ENCODE measurements at regions not wholly inside any gene's neighbourhood (a gene's known extent, or its start where the extent isn't known, plus 50 kb on each side); places are given as distances from the start of the nearest gene placed in this dataset.
"Not testable (repeated sequence)": the region's sequence is repeated elsewhere in the genome, so short reads cannot be mapped to it uniquely, and the experiment has no call there.

- Histone ChIP-seq H3K4me3 (ENCODE audit: low read length in 2 of 2) (no peak overlapping the region), H3K36me3 (ENCODE audit: insufficient read depth, low read length) (no peaks in the 10 kb centered on the region), H3K27ac (ENCODE audit: low read depth, low read length) (no peak overlapping the region), H3K27me3 (ENCODE audit: insufficient read depth, low read length) (no peaks in the 10 kb centered on the region), H3K9me3 (ENCODE audit: control insufficient read depth in 1 of 2, low read length in 2 of 2) (peaks cover 0 to 6% of the 10 kb centered on the region in 2 donors), H3K4me1 (ENCODE audit: insufficient read depth, low read length) (no peaks in the 10 kb centered on the region)
- ChIA-PET POLR2A (ENCODE audit: partially characterized antibody) (no interaction called here), CTCF (ENCODE audit: partially characterized antibody) (interaction anchor here (0.6 to 2.0 kb wide), 3 partner anchors 11 to 342 kb away, joined by 3 to 4 read pairs (median 3); no protein-coding TSS in a partner anchor)
- no peak for DNase-seq
- Mint-ChIP-seq H3K4me3 (no peak overlapping the region), H3K27me3 (peaks cover 7 to 9% of the 10 kb centered on the region in 2 donors), H3K36me3 (no peaks in the 10 kb centered on the region), H3K9me3 (peaks cover 0 to 30% (median 16%) of the 10 kb centered on the region in 8 donors), H3K27ac (peak overlapping the region in 1 of 7 donors; percentile 73), H3K4me1 (no peaks in the 10 kb centered on the region)
- intact Hi-C loops (cut with micrococcal nuclease) = no loop called here
These were observed 174.2 kb upstream of the VIPR2 start for GRCh38 chr7:159318682-159319351.

GRCh38 chr7:159317294-159317693 lies 172.6 kb upstream of the VIPR2 start:
- H3K9me3 Mint-ChIP-seq = peaks cover 0 to 30% (median 14%) of the 10 kb centered on the region in 8 donors
- H3K4me3 Mint-ChIP-seq = no peak overlapping the region
- DNase-seq = no peak
- H3K27me3 Mint-ChIP-seq = peaks cover 7 to 9% of the 10 kb centered on the region in 2 donors
- no peak overlapping the region for H3K27ac ChIP-seq (ENCODE audit: low read depth, low read length)
- H3K36me3 ChIP-seq (ENCODE audit: insufficient read depth, low read length) = no peaks in the 10 kb centered on the region
- H3K4me3 ChIP-seq (ENCODE audit: low read length in 2 of 2) = no peak overlapping the region
- intact Hi-C loops (cut with micrococcal nuclease) = no loop called here
- no peaks in the 10 kb centered on the region for H3K4me1 ChIP-seq (ENCODE audit: insufficient read depth, low read length)
- H3K27me3 ChIP-seq (ENCODE audit: insufficient read depth, low read length) = no peaks in the 10 kb centered on the region
- CTCF ChIA-PET (ENCODE audit: partially characterized antibody) = interaction anchor here (2.0 kb wide), 1 partner anchor 9 kb away, joined by 4 read pairs; no protein-coding TSS in a partner anchor
- H3K4me1 Mint-ChIP-seq = no peaks in the 10 kb centered on the region
- no peak overlapping the region for H3K27ac Mint-ChIP-seq
- POLR2A ChIA-PET (ENCODE audit: partially characterized antibody) = no interaction called here
- no peaks in the 10 kb centered on the region for H3K36me3 Mint-ChIP-seq
- peaks cover 0 to 6% of the 10 kb centered on the region in 2 donors for H3K9me3 ChIP-seq (ENCODE audit: control insufficient read depth in 1 of 2, low read length in 2 of 2)

GRCh38 chr7:159311172-159311494 lies 166.5 kb upstream of the VIPR2 start:
- Mint-ChIP-seq H3K4me1 (no peaks in the 10 kb centered on the region), H3K9me3 (peaks cover 0 to 15% (median under 1%) of the 10 kb centered on the region in 8 donors), H3K4me3 (no peak overlapping the region), H3K27me3 (peaks cover 6 to 13% of the 10 kb centered on the region in 2 donors), H3K36me3 (no peaks in the 10 kb centered on the region), H3K27ac (no peak overlapping the region)
- ChIA-PET CTCF (ENCODE audit: partially characterized antibody) (no interaction called here), POLR2A (ENCODE audit: partially characterized antibody) (no interaction called here)
- Histone ChIP-seq H3K36me3 (ENCODE audit: insufficient read depth, low read length) (no peaks in the 10 kb centered on the region), H3K27ac (ENCODE audit: low read depth, low read length) (no peak overlapping the region), H3K4me1 (ENCODE audit: insufficient read depth, low read length) (no peaks in the 10 kb centered on the region), H3K4me3 (ENCODE audit: low read length in 2 of 2) (no peak overlapping the region), H3K9me3 (ENCODE audit: control insufficient read depth in 1 of 2, low read length in 2 of 2) (no peaks in the 10 kb centered on the region), H3K27me3 (ENCODE audit: insufficient read depth, low read length) (peaks cover 3% of the 10 kb centered on the region)
- intact Hi-C loops (cut with micrococcal nuclease) = no loop called here
- no peak for DNase-seq

GRCh38 chr7:159310457-159311171 lies 165.9 kb upstream of the VIPR2 start:
- no peak overlapping the region for H3K4me3 ChIP-seq (ENCODE audit: low read length in 2 of 2)
- Mint-ChIP-seq H3K36me3 (no peaks in the 10 kb centered on the region), H3K4me3 (no peak overlapping the region), H3K27me3 (peaks cover 6 to 13% of the 10 kb centered on the region in 2 donors), H3K4me1 (no peaks in the 10 kb centered on the region), H3K27ac (no peak overlapping the region), H3K9me3 (peaks cover 0 to 13% (median under 1%) of the 10 kb centered on the region in 8 donors)
- H3K9me3 ChIP-seq (ENCODE audit: control insufficient read depth in 1 of 2, low read length in 2 of 2) = no peaks in the 10 kb centered on the region
- H3K27me3 ChIP-seq (ENCODE audit: insufficient read depth, low read length) = peaks cover 3% of the 10 kb centered on the region
- H3K27ac ChIP-seq (ENCODE audit: low read depth, low read length) = no peak overlapping the region
- no peaks in the 10 kb centered on the region for H3K4me1 ChIP-seq (ENCODE audit: insufficient read depth, low read length)
- ChIA-PET POLR2A (ENCODE audit: partially characterized antibody) (no interaction called here), CTCF (ENCODE audit: partially characterized antibody) (no interaction called here)
- intact Hi-C loops (cut with micrococcal nuclease) = no loop called here
- no peak for DNase-seq
- H3K36me3 ChIP-seq (ENCODE audit: insufficient read depth, low read length) = no peaks in the 10 kb centered on the region

- CTCF ChIA-PET (ENCODE audit: partially characterized antibody); H3K4me3 ChIP-seq (ENCODE audit: low read length in 2 of 2); H3K4me1 ChIP-seq (ENCODE audit: insufficient read depth, low read length); H3K27me3 Mint-ChIP-seq; H3K9me3 Mint-ChIP-seq; H3K9me3 ChIP-seq (ENCODE audit: control insufficient read depth in 1 of 2, low read length in 2 of 2); H3K27me3 ChIP-seq (ENCODE audit: insufficient read depth, low read length); H3K27ac Mint-ChIP-seq; H3K4me3 Mint-ChIP-seq; POLR2A ChIA-PET (ENCODE audit: partially characterized antibody); intact Hi-C loops (cut with micrococcal nuclease); H3K27ac ChIP-seq (ENCODE audit: low read depth, low read length); H3K36me3 ChIP-seq (ENCODE audit: insufficient read depth, low read length); H3K4me1 Mint-ChIP-seq; DNase-seq; H3K36me3 Mint-ChIP-seq: not testable (repeated sequence)
These were observed 164.5 kb upstream of the VIPR2 start for GRCh38 chr7:159309214-159309613.

- peaks cover 3% of the 10 kb centered on the region for H3K27me3 ChIP-seq (ENCODE audit: insufficient read depth, low read length)
- DNase-seq = no peak
- no peak overlapping the region for H3K4me3 ChIP-seq (ENCODE audit: low read length in 2 of 2)
- no peak overlapping the region for H3K27ac Mint-ChIP-seq
- peaks cover 3% of the 10 kb centered on the region in 2 donors for H3K27me3 Mint-ChIP-seq
- H3K36me3 ChIP-seq (ENCODE audit: insufficient read depth, low read length) = no peaks in the 10 kb centered on the region
- ChIA-PET POLR2A (ENCODE audit: partially characterized antibody) (no interaction called here), CTCF (ENCODE audit: partially characterized antibody) (no interaction called here)
- H3K4me3 Mint-ChIP-seq = no peak overlapping the region
- peaks cover 0 to 19% (median 6%) of the 10 kb centered on the region in 8 donors for H3K9me3 Mint-ChIP-seq
- no peaks in the 10 kb centered on the region for H3K9me3 ChIP-seq (ENCODE audit: control insufficient read depth in 1 of 2, low read length in 2 of 2)
- intact Hi-C loops (cut with micrococcal nuclease) = no loop called here
- no peak overlapping the region for H3K27ac ChIP-seq (ENCODE audit: low read depth, low read length)
- H3K36me3 Mint-ChIP-seq = no peaks in the 10 kb centered on the region
- no peaks in the 10 kb centered on the region for H3K4me1 ChIP-seq (ENCODE audit: insufficient read depth, low read length)
- H3K4me1 Mint-ChIP-seq = no peaks in the 10 kb centered on the region
These were observed 161.3 kb upstream of the VIPR2 start for GRCh38 chr7:159306012-159306411.

GRCh38 chr7:159305185-159305584 lies 160.5 kb upstream of the VIPR2 start:
- CTCF ChIA-PET (ENCODE audit: partially characterized antibody); POLR2A ChIA-PET (ENCODE audit: partially characterized antibody); H3K36me3 Mint-ChIP-seq: not testable (repeated sequence)

More at GRCh38 chr7:159305185-159305584, 160.5 kb upstream of the VIPR2 start:
- H3K27me3 ChIP-seq (ENCODE audit: insufficient read depth, low read length); H3K4me3 ChIP-seq (ENCODE audit: low read length in 2 of 2); DNase-seq; H3K9me3 ChIP-seq (ENCODE audit: control insufficient read depth in 1 of 2, low read length in 2 of 2); H3K4me3 Mint-ChIP-seq; H3K4me1 ChIP-seq (ENCODE audit: insufficient read depth, low read length); H3K4me1 Mint-ChIP-seq; H3K36me3 ChIP-seq (ENCODE audit: insufficient read depth, low read length); H3K27ac ChIP-seq (ENCODE audit: low read depth, low read length); H3K27me3 Mint-ChIP-seq; H3K27ac Mint-ChIP-seq; intact Hi-C loops (cut with micrococcal nuclease): not testable (repeated sequence)
- peaks cover 0 to 16% (median 7%) of the 10 kb centered on the region in 8 donors for H3K9me3 Mint-ChIP-seq

Data from CD4-positive, alpha-beta memory T cell (primary cell).